Mucosa of stomach (tissue), 1 donor: ENCODE measurements at regions not wholly inside any gene's neighbourhood (a gene's known extent, or its start where the extent isn't known, plus 50 kb on each side); places are given as distances from the start of the nearest gene placed in this dataset.
"Not testable (repeated sequence)": the region's sequence is repeated elsewhere in the genome, so short reads cannot be mapped to it uniquely, and the experiment has no call there.

ENCODE experiments used
- H3K27me3 ChIP-seq: one replicate; pipeline ENCODE4 v1.7.0; 2013; ENCODE audit warnings: mild to moderate bottlenecking, low read length; ENCODE audit not compliant: control insufficient read depth, insufficient read depth
- H3K36me3 ChIP-seq: one replicate; pipeline ENCODE4 v1.7.0; 2013; ENCODE audit warnings: low read length; ENCODE audit not compliant: control insufficient read depth, insufficient read depth
- H3K4me1 ChIP-seq: one replicate; pipeline ENCODE4 v1.7.0; 2013; ENCODE audit warnings: mild to moderate bottlenecking, low read length; ENCODE audit not compliant: control insufficient read depth, insufficient read depth
- H3K4me3 ChIP-seq: one replicate; pipeline ENCODE4 v1.7.0; 2013; ENCODE audit warnings: low read length
- H3K9ac ChIP-seq: one replicate; pipeline ENCODE4 v1.7.0; 2013; ENCODE audit warnings: mild to moderate bottlenecking, low read length, moderate library complexity
- H3K9me3 ChIP-seq: one replicate; pipeline ENCODE4 v1.7.0; 2013; ENCODE audit warnings: mild to moderate bottlenecking, low read length, moderate library complexity; ENCODE audit not compliant: control insufficient read depth
- donor health status: Pancreatic carcinoma.

GRCh38 chr17:52477824-52478699 lies 319.5 kb upstream of the CA10 start:
- H3K4me3 ChIP-seq = no peak overlapping the region
- no peaks in the 10 kb centered on the region for H3K27me3 ChIP-seq
- H3K4me1 ChIP-seq = no peaks in the 10 kb centered on the region
- no peak overlapping the region for H3K9ac ChIP-seq
- H3K9me3 ChIP-seq = no peaks in the 10 kb centered on the region
- no peaks in the 10 kb centered on the region for H3K36me3 ChIP-seq

GRCh38 chr17:52476638-52477313 lies 318.3 kb upstream of the CA10 start:
- Histone ChIP-seq H3K9me3 (no peaks in the 10 kb centered on the region), H3K4me1 (no peaks in the 10 kb centered on the region), H3K9ac (no peak overlapping the region), H3K36me3 (no peaks in the 10 kb centered on the region), H3K4me3 (no peak overlapping the region), H3K27me3 (no peaks in the 10 kb centered on the region)

GRCh38 chr17:52470553-52470952 lies 312.0 kb upstream of the CA10 start:
- Histone ChIP-seq H3K9me3 (no peaks in the 10 kb centered on the region), H3K9ac (no peak overlapping the region), H3K36me3 (no peaks in the 10 kb centered on the region), H3K27me3 (no peaks in the 10 kb centered on the region), H3K4me3 (no peak overlapping the region), H3K4me1 (no peaks in the 10 kb centered on the region)

GRCh38 chr17:52465407-52465806 lies 306.9 kb upstream of the CA10 start:
- H3K27me3 ChIP-seq = no peaks in the 10 kb centered on the region
- no peaks in the 10 kb centered on the region for H3K9me3 ChIP-seq
- H3K4me3 ChIP-seq = no peak overlapping the region
- H3K4me1 ChIP-seq = no peaks in the 10 kb centered on the region
- no peak overlapping the region for H3K9ac ChIP-seq
- no peaks in the 10 kb centered on the region for H3K36me3 ChIP-seq

GRCh38 chr17:52451294-52451861 lies 292.9 kb upstream of the CA10 start:
- Histone ChIP-seq H3K9ac (no peak overlapping the region), H3K4me3 (no peak overlapping the region), H3K9me3 (no peaks in the 10 kb centered on the region), H3K27me3 (no peaks in the 10 kb centered on the region), H3K36me3 (no peaks in the 10 kb centered on the region), H3K4me1 (no peaks in the 10 kb centered on the region)

GRCh38 chr17:52442350-52442749 lies 283.8 kb upstream of the CA10 start:
- Histone ChIP-seq H3K36me3 (no peaks in the 10 kb centered on the region), H3K4me3 (no peak overlapping the region), H3K4me1 (no peaks in the 10 kb centered on the region), H3K9me3 (no peaks in the 10 kb centered on the region), H3K9ac (no peak overlapping the region), H3K27me3 (no peaks in the 10 kb centered on the region)

GRCh38 chr17:52420555-52421078 lies 262.1 kb upstream of the CA10 start:
- no peaks in the 10 kb centered on the region for H3K4me1 ChIP-seq
- H3K4me3 ChIP-seq = no peak overlapping the region
- no peaks in the 10 kb centered on the region for H3K36me3 ChIP-seq
- no peak overlapping the region for H3K9ac ChIP-seq
- H3K9me3 ChIP-seq = no peaks in the 10 kb centered on the region
- H3K27me3 ChIP-seq = no peaks in the 10 kb centered on the region

- Histone ChIP-seq H3K4me1 (no peaks in the 10 kb centered on the region), H3K4me3 (no peak overlapping the region), H3K9ac (no peak overlapping the region), H3K9me3 (no peaks in the 10 kb centered on the region), H3K36me3 (no peaks in the 10 kb centered on the region), H3K27me3 (no peaks in the 10 kb centered on the region)
Measured at GRCh38 chr17:52419229-52419641, 260.7 kb upstream of the CA10 start.

GRCh38 chr17:52410781-52411180 lies 252.3 kb upstream of the CA10 start:
- H3K9ac ChIP-seq = no peak overlapping the region
- H3K36me3 ChIP-seq = no peaks in the 10 kb centered on the region
- no peaks in the 10 kb centered on the region for H3K27me3 ChIP-seq
- no peak overlapping the region for H3K4me3 ChIP-seq
- H3K4me1 ChIP-seq = no peaks in the 10 kb centered on the region
- H3K9me3 ChIP-seq = no peaks in the 10 kb centered on the region

- H3K9me3 ChIP-seq, H3K4me3 ChIP-seq, H3K36me3 ChIP-seq, H3K4me1 ChIP-seq, H3K9ac ChIP-seq, H3K27me3 ChIP-seq: not testable (repeated sequence)
Measured at GRCh38 chr17:52409222-52409621, 250.7 kb upstream of the CA10 start.

GRCh38 chr17:52395308-52395707 lies 236.8 kb upstream of the CA10 start:
- H3K27me3 ChIP-seq = no peaks in the 10 kb centered on the region
- no peak overlapping the region for H3K4me3 ChIP-seq
- H3K9ac ChIP-seq = no peak overlapping the region
- no peaks in the 10 kb centered on the region for H3K4me1 ChIP-seq
- H3K9me3 ChIP-seq = no peaks in the 10 kb centered on the region
- H3K36me3 ChIP-seq = no peaks in the 10 kb centered on the region

GRCh38 chr17:52390422-52390821 lies 231.9 kb upstream of the CA10 start:
- peak overlapping the region; percentile 61 for H3K9ac ChIP-seq
- peak overlapping the region; percentile 37 for H3K4me3 ChIP-seq
- no peaks in the 10 kb centered on the region for H3K27me3 ChIP-seq
- H3K4me1 ChIP-seq = no peaks in the 10 kb centered on the region
- H3K36me3 ChIP-seq = no peaks in the 10 kb centered on the region
- no peaks in the 10 kb centered on the region for H3K9me3 ChIP-seq
